K562 (cell line): ENCODE measurements at regions not wholly inside any gene's neighbourhood (a gene's known extent, or its start where the extent isn't known, plus 50 kb on each side); places are given as distances from the start of the nearest gene placed in this dataset.

Source experiments
- ATAC-seq: fragments of 200-7000 bp; cut with Tn5 transposase; 3 replicates; pipeline ENCODE4 v1.9.1; 2020; ENCODE audit warnings: moderate library complexity
- BruUV-seq: library from RNA; stranded (reverse); fragments of 400-500 nt; replicated peaks from 2 replicates; lab custom pipeline; 2021; lab: Mats Ljungman, UMichigan
- CTCF ChIA-PET: fragments of 300-600 bp; formaldehyde crosslinking; extraction: SDS; loops from one replicate; lab custom pipeline; 2021; ENCODE audit warnings: low intra/inter-chr PET ratio; lab: Yijun Ruan, JAX
- POLR2A ChIA-PET: fragments of 300-600, 350-650 bp; sonication (Branson Sonifier 250); formaldehyde crosslinking; extraction: SDS; loops from one replicate; lab custom pipeline; 2021; ENCODE audit warnings: antibody characterized with exemption, inconsistent platforms; lab: Yijun Ruan, JAX
- DNase-seq, 4 experiments: peaks; one replicate each; pipeline versions ENCODE4 v3.0.0 to v3.0.0-alpha.2; 2011 to 2018; ENCODE audit warnings: low spot score in 3 of 4, mixed read lengths in 3 of 4; ENCODE audit errors: extremely low read depth in 1 of 4
- FAIRE-seq: peaks from 2 replicates; lab custom pipeline; 2011; peaks lifted over from hg19 to GRCh38; lab: Jason Lieb, UNC
- H2AFZ ChIP-seq: 2 replicates; pipeline ENCODE4 v1.6.0; 2011; ENCODE audit warnings: low read depth, low read length, control low read depth, inconsistent platforms
- H3K27ac ChIP-seq: fragments of 200-600 bp; 3 replicates; pipeline ENCODE4 v1.8.0; 2011; ENCODE audit warnings: low read depth, mild to moderate bottlenecking, control low read depth, inconsistent platforms, low read length, moderate library complexity, mixed read lengths; ENCODE audit errors: extremely low read depth
- H3K27me3 ChIP-seq, 2 experiments: fragments of 300-600 bp in 1 of 2; 2 replicates in 1 of 2; 3 replicates in 1 of 2; pipeline versions ENCODE4 v1.6.0 to v1.8.0; 2011; ENCODE audit warnings: inconsistent platforms in 2 of 2, low read length in 2 of 2, mild to moderate bottlenecking in 1 of 2, mixed read lengths in 1 of 2, moderate library complexity in 1 of 2; ENCODE audit not compliant: control insufficient read depth in 2 of 2, insufficient read depth in 2 of 2
- H3K36me3 ChIP-seq: fragments of 300-600 bp; 3 replicates; pipeline ENCODE4 v1.8.0; 2011; ENCODE audit warnings: mild to moderate bottlenecking, low read length, inconsistent platforms; ENCODE audit not compliant: control insufficient read depth, insufficient read depth
- H3K4me1 ChIP-seq, 2 experiments: fragments of 200-600 bp in 1 of 2; replicated peaks in 1 of 2; 2 replicates in 1 of 2; 3 replicates in 1 of 2; pipeline versions ENCODE4 v1.5.1 to v1.8.0; 2011; ENCODE audit warnings: inconsistent platforms in 2 of 2, low read length in 2 of 2, mild to moderate bottlenecking in 1 of 2, mixed read lengths in 1 of 2, moderate library complexity in 1 of 2; ENCODE audit not compliant: control insufficient read depth in 2 of 2, insufficient read depth in 2 of 2
- H3K4me2 ChIP-seq: 2 replicates; pipeline ENCODE4 v1.6.1; 2011; ENCODE audit warnings: low read length, control low read depth, inconsistent platforms, mixed read lengths; ENCODE audit not compliant: insufficient read depth
- H3K4me3 ChIP-seq: fragments of 200-600 bp; sonication (generic), shearing (Covaris generic); 2 replicates; pipeline ENCODE4 v1.5.1; 2016; ENCODE audit warnings: control low read depth, inconsistent platforms
- H3K79me2 ChIP-seq: fragments of 200-600 bp; 3 replicates; pipeline ENCODE4 v1.8.0; 2011; ENCODE audit warnings: low read length, inconsistent platforms; ENCODE audit not compliant: control insufficient read depth, insufficient read depth
- H3K9ac ChIP-seq, 2 experiments: 2 replicates each; pipeline versions ENCODE4 v1.6.0 to v1.6.1; 2011; ENCODE audit warnings: low read depth in 2 of 2, low read length in 2 of 2, control low read depth in 1 of 2, inconsistent platforms in 1 of 2, mild to moderate bottlenecking in 1 of 2, mixed read lengths in 1 of 2; ENCODE audit not compliant: insufficient read depth in 1 of 2
- H3K9me1 ChIP-seq: one replicate; pipeline ENCODE4 v1.6.0; 2011; ENCODE audit warnings: inconsistent platforms, mild to moderate bottlenecking, low read length, moderate library complexity; ENCODE audit not compliant: control insufficient read depth, insufficient read depth
- H3K9me3 ChIP-seq: replicated peaks from 2 replicates; pipeline ENCODE4 v1.5.1; 2011; ENCODE audit warnings: low read depth, low read length, inconsistent platforms; ENCODE audit not compliant: control insufficient read depth, insufficient read depth
- H4K20me1 ChIP-seq: replicated peaks from 2 replicates; pipeline ENCODE4 v1.6.1; 2011; ENCODE audit warnings: low read length, inconsistent platforms, mixed read lengths; ENCODE audit not compliant: control insufficient read depth, insufficient read depth
- CAMTA2 ChIP-seq: fragments of 250-450 bp; sonication (Bioruptor Pico); conservative IDR thresholded peaks from 2 replicates; pipeline ENCODE4 v1.5.1; 2022
- DDX20 ChIP-seq: fragments of 450-650 bp; IDR thresholded peaks from 2 replicates; pipeline ENCODE4 v1.6.1; 2016; ENCODE audit warnings: missing genetic modification characterization, low read depth, mild to moderate bottlenecking, missing compliant biosample characterization, moderate library complexity
- ETV6 ChIP-seq, 3 experiments: fragments of 150-350 bp in 1 of 3; sonication (generic) in 1 of 3; formaldehyde crosslinking in 1 of 3; IDR thresholded peaks; 2 replicates each; pipeline versions ENCODE4 v1.6.1 to v1.8.0; 2014 to 2022; ENCODE audit warnings: borderline replicate concordance in 2 of 3, low read depth in 2 of 3, antibody characterized with exemption in 1 of 3, low read length in 1 of 3, mild to moderate bottlenecking in 1 of 3, missing genetic modification reagents in 1 of 3
- HCFC1 ChIP-seq: IDR thresholded peaks from 2 replicates; pipeline ENCODE4 v1.6.1; 2012; ENCODE audit warnings: low read depth, low read length, improper control_type of control experiment
- MEF2A ChIP-seq: IDR thresholded peaks from 2 replicates; pipeline ENCODE4 v1.6.1; 2011; ENCODE audit warnings: low read depth, mild to moderate bottlenecking, low read length, moderate library complexity; ENCODE audit not compliant: control insufficient read depth
- NFIX ChIP-seq: fragments of 250-450 bp; sonication (Bioruptor Pico); IDR thresholded peaks from 2 replicates; pipeline ENCODE4 v1.4.0; 2020; ENCODE audit warnings: low read depth, mild to moderate bottlenecking, moderate library complexity
- RBM14 ChIP-seq: fragments of 200-400 bp; formaldehyde crosslinking; IDR thresholded peaks from 2 replicates; pipeline ENCODE4 v1.6.1; 2018; ENCODE audit warnings: low read depth, mild to moderate bottlenecking, low read length, moderate library complexity, borderline replicate concordance; ENCODE audit not compliant: insufficient read depth
- ZNF696 ChIP-seq: fragments of 250-450 bp; sonication (Bioruptor Pico); conservative IDR thresholded peaks from 2 replicates; pipeline ENCODE4 v1.4.0; 2020; ENCODE audit warnings: mild to moderate bottlenecking, moderate library complexity
- WGBS: fragments of 100-300 bp; shearing (Covaris generic); methylation state at CpG from one replicate; pipeline ENCODE4 v1.1.6; 2016; ENCODE audit warnings: low coverage, mixed read lengths; ENCODE audit not compliant: insufficient coverage; ENCODE audit errors: missing lambda C conversion rate; 5-methylcytosine and 5-hydroxymethylcytosine counted together
- in situ Hi-C: fragments of 300-500 bp; cut with MboI; formaldehyde crosslinking; loops from 4 replicates; pipeline ENCODE4 v1.15.0; 2018; ENCODE audit warnings: inconsistent platforms, mixed read lengths
- intact Hi-C: fragments of 100-400 bp; cut with micrococcal nuclease; formaldehyde crosslinking; loops from 2 replicates; pipeline ENCODE4 v1.14.2; 2022
- TF ChIP-seq, protein P1 (sequence below): fragments of 250-450 bp; sonication (Bioruptor Pico); IDR thresholded peaks from 2 replicates; pipeline ENCODE4 v1.4.0; 2020; ENCODE audit warnings: mild to moderate bottlenecking, moderate library complexity

GRCh38 chr18:39190508-39190907, 1624.9 kb upstream of the CELF4 start (continued):
- TF ChIP-seq CAMTA2 (CRISPR knock-in tag), result no peak

GRCh38 chr18:39188278-39188677, 1622.7 kb upstream of the CELF4 start:
- no peak for TF ChIP-seq DDX20 (tag)
- no peak for TF ChIP-seq ZNF696 (CRISPR knock-in tag)
- TF ChIP-seq ETV6 (IDR thresholded peaks at IDR 0.05; ENCODE audit: borderline replicate concordance in 1 of 2, low read depth in 2 of 2, low read length in 1 of 2), result no peak
- no peak for TF ChIP-seq ETV6 (CRISPR knock-in tag; IDR thresholded peaks at IDR 0.05; ENCODE audit: borderline replicate concordance)
- no peak for TF ChIP-seq NFIX (CRISPR knock-in tag)
- TF ChIP-seq, protein P1, sequence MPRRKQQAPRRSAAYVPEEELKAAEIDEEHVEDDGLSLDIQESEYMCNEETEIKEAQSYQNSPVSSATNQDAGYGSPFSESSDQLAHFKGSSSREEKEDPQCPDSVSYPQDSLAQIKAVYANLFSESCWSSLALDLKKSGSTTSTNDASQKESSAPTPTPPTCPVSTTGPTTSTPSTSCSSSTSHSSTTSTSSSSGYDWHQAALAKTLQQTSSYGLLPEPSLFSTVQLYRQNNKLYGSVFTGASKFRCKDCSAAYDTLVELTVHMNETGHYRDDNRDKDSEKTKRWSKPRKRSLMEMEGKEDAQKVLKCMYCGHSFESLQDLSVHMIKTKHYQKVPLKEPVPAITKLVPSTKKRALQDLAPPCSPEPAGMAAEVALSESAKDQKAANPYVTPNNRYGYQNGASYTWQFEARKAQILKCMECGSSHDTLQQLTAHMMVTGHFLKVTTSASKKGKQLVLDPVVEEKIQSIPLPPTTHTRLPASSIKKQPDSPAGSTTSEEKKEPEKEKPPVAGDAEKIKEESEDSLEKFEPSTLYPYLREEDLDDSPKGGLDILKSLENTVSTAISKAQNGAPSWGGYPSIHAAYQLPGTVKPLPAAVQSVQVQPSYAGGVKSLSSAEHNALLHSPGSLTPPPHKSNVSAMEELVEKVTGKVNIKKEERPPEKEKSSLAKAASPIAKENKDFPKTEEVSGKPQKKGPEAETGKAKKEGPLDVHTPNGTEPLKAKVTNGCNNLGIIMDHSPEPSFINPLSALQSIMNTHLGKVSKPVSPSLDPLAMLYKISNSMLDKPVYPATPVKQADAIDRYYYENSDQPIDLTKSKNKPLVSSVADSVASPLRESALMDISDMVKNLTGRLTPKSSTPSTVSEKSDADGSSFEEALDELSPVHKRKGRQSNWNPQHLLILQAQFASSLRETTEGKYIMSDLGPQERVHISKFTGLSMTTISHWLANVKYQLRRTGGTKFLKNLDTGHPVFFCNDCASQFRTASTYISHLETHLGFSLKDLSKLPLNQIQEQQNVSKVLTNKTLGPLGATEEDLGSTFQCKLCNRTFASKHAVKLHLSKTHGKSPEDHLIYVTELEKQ, result no peak
- no peak for TF ChIP-seq HCFC1
- TF ChIP-seq MEF2A, result no peak
- no peak for TF ChIP-seq RBM14
- TF ChIP-seq, all 486 proteins: peak for 0
- Histone ChIP-seq H3K4me3 (no peak overlapping the region), H3K36me3 (no peaks in the 10 kb centered on the region), H3K9me1 (no peaks in the 10 kb centered on the region), H3K9ac (no peak overlapping the region), H3K27ac (no peak overlapping the region), H3K79me2 (no peaks in the 10 kb centered on the region), H2AFZ (no peak overlapping the region), H3K4me2 (no peak overlapping the region), H3K4me1 (no peaks in the 10 kb centered on the region), H3K27me3 (no peaks in the 10 kb centered on the region), H3K9me3 (no peaks in the 10 kb centered on the region; the same call in 1 of the 2 replicates), H4K20me1 (no peaks in the 10 kb centered on the region)
- POLR2A ChIA-PET, result no interaction called here
- ATAC-seq, result no peak
- no TSS peak for BruUV-seq
- no peak for FAIRE-seq
- 0% methylated on average over 2 of the region's 2 CpGs for WGBS
- intact Hi-C loops, result no loop called here
- in situ Hi-C loops, result no loop called here
- no peak for DNase-seq
- CTCF ChIA-PET, result no interaction called here
